Mucosa of descending colon (tissue), 3 donors: ENCODE measurements at regions not wholly inside any gene's neighbourhood (a gene's known extent, or its start where the extent isn't known, plus 50 kb on each side); places are given as distances from the start of the nearest gene placed in this dataset.

Experiments
- ATAC-seq: fragments of 200-7000 bp; cut with Tn5 transposase; one replicate; pipeline ENCODE4 v1.9.1; 2020; ENCODE audit warnings: mild to moderate bottlenecking, moderate library complexity
- DNase-seq, 3 donors: peaks; one replicate each; pipeline ENCODE4 v3.0.0-alpha.2; 2020
- H3K36me3 ChIP-seq: fragments of 200-600 bp; one replicate; pipeline ENCODE4 v1.8.0; 2021; ENCODE audit warnings: low read depth, mild to moderate bottlenecking
- H3K4me1 ChIP-seq: fragments of 200-600 bp; one replicate; pipeline ENCODE4 v1.8.0; 2021; ENCODE audit warnings: low read depth, mild to moderate bottlenecking
- H3K4me3 ChIP-seq: fragments of 200-600 bp; one replicate; pipeline ENCODE4 v1.8.0; 2021; ENCODE audit warnings: mild to moderate bottlenecking
- H3K9me3 ChIP-seq: fragments of 200-600 bp; one replicate; pipeline ENCODE4 v1.8.0; 2021; ENCODE audit warnings: mild to moderate bottlenecking
- intact Hi-C, 2 donors: fragments of 100-400 bp; cut with DNase I in 1 of 2; cut with micrococcal nuclease in 1 of 2; formaldehyde crosslinking; loops; one replicate each; pipeline versions ENCODE4 v1.11.0 to v1.11.1; 2022; cut with DNase I, micrococcal nuclease
- TF ChIP-seq, protein P1 (sequence below): fragments of 200-600 bp; IDR thresholded peaks from one replicate; pipeline ENCODE4 v1.8.0; 2022; ENCODE audit warnings: antibody characterized with exemption, mild to moderate bottlenecking
- donor health status: DM: no; HTN: no; CAD: no; lungs with moderate emphysema.
- donor health status: DM: no; HTN: no; CAD: no.
- donor health status: DM: no; HTN: yes; CAD: no.

DNA sequence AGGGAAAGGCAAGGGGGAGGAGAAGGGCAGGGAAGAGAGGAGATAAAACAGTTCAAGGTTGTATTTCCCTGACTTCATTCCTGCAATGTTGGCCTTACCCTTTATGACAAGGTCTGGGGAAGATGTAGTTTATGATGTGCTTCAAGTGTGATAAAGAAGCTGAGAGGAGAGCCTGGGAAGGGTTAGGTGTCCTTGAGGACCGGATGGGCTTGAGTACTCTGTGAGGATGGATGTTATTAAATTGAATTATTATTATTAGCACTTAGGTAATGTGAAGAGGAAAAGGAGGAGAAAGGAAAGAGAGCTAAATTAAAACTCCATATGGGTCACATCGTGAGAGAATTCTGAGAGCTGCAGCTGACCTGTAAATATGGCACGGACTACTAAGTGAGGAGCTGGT is 719.4 kb upstream of the CELF4 start:
- no peak for DNase-seq
- ATAC-seq, result no peak
- Histone ChIP-seq H3K4me1 (no peaks in the 10 kb centered on the region), H3K9me3 (peaks cover 10% of the 10 kb centered on the region), H3K4me3 (no peak overlapping the region), H3K36me3 (no peaks in the 10 kb centered on the region)
- TF ChIP-seq, protein P1, sequence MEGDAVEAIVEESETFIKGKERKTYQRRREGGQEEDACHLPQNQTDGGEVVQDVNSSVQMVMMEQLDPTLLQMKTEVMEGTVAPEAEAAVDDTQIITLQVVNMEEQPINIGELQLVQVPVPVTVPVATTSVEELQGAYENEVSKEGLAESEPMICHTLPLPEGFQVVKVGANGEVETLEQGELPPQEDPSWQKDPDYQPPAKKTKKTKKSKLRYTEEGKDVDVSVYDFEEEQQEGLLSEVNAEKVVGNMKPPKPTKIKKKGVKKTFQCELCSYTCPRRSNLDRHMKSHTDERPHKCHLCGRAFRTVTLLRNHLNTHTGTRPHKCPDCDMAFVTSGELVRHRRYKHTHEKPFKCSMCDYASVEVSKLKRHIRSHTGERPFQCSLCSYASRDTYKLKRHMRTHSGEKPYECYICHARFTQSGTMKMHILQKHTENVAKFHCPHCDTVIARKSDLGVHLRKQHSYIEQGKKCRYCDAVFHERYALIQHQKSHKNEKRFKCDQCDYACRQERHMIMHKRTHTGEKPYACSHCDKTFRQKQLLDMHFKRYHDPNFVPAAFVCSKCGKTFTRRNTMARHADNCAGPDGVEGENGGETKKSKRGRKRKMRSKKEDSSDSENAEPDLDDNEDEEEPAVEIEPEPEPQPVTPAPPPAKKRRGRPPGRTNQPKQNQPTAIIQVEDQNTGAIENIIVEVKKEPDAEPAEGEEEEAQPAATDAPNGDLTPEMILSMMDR, result no peak
- intact Hi-C loops, result no loop called here

DNA sequence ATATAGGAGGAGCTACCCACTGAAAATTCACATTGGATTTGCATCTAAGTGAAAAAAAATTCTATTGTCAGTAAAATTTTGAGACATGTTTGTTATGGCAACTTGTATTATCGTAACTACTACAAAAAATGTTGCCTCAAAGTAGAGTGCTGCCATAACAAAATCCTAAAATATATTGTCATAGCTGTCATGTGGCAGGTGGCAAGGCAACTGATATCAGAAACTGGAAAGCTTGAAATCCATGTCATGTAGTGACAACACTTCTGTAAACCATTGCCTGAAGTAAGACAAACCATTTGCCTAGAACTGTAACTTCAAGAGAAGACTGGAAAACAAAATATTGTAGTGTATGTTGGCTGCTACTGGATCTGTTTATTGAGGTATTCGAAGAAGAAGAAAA is 697.5 kb upstream of the CELF4 start:
- ATAC-seq, result no peak
- TF ChIP-seq, protein P1, result no peak
- no peaks in the 10 kb centered on the region for H3K36me3 ChIP-seq
- peaks cover 41% of the 10 kb centered on the region for H3K9me3 ChIP-seq
- intact Hi-C loops, result no loop called here
- DNase-seq, result no peak
- no peak overlapping the region for H3K4me3 ChIP-seq
- H3K4me1 ChIP-seq, result no peaks in the 10 kb centered on the region

DNA sequence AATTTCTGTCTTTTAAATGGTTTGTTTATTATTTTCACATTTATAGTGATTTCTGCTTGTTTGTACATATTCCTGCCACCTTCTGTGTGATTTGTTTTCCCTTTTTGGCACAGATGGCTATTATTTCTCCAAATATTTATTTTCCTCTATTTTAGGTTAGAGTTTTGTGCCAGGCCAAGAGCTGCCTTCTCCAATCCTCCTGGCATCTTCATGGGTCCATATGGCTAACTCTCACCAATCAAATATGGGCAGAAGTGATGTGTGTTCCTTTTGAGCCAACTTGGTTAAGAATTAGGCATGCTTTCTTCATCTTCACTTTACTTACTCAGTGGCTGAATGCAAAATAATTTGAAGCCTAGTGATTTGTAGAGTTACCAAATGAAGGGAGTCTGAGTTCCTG is 697.1 kb upstream of the CELF4 start:
- no peaks in the 10 kb centered on the region for H3K4me1 ChIP-seq
- intact Hi-C loops, result no loop called here
- no peak for ATAC-seq
- DNase-seq, result no peak
- H3K36me3 ChIP-seq, result no peaks in the 10 kb centered on the region
- no peak overlapping the region for H3K4me3 ChIP-seq
- TF ChIP-seq, protein P1, result no peak
- H3K9me3 ChIP-seq, result peaks cover 37% of the 10 kb centered on the region

GRCh38 chr18:38257661-38258060 is 692.1 kb upstream of the CELF4 start:
- TF ChIP-seq, protein P1, result no peak
- Histone ChIP-seq H3K9me3 (peaks cover 27% of the 10 kb centered on the region), H3K4me3 (no peak overlapping the region), H3K36me3 (no peaks in the 10 kb centered on the region), H3K4me1 (no peaks in the 10 kb centered on the region)
- no peak for ATAC-seq
- intact Hi-C loops, result no loop called here
- DNase-seq, result no peak

GRCh38 chr18:38256366-38256765 is 690.8 kb upstream of the CELF4 start:
- ATAC-seq (no peak), DNase-seq (no peak)
- no peaks in the 10 kb centered on the region for H3K36me3 ChIP-seq
- H3K9me3 ChIP-seq, result peaks cover 19% of the 10 kb centered on the region
- intact Hi-C loops, result no loop called here
- TF ChIP-seq, protein P1, result no peak
- no peak overlapping the region for H3K4me3 ChIP-seq
- H3K4me1 ChIP-seq, result no peaks in the 10 kb centered on the region

GRCh38 chr18:38250971-38251370 is 685.4 kb upstream of the CELF4 start:
- TF ChIP-seq, protein P1, result no peak
- no peak for ATAC-seq
- H3K4me3 ChIP-seq, result no peak overlapping the region
- no peaks in the 10 kb centered on the region for H3K4me1 ChIP-seq
- H3K36me3 ChIP-seq, result no peaks in the 10 kb centered on the region
- intact Hi-C loops, result no loop called here
- no peak for DNase-seq
- peaks cover 18% of the 10 kb centered on the region for H3K9me3 ChIP-seq
